AG04449 (cell line): ENCODE measurements at regions not wholly inside any gene's neighbourhood (a gene's known extent, or its start where the extent isn't known, plus 50 kb on each side); places are given as distances from the start of the nearest gene placed in this dataset.

Experiments
- CTCF ChIA-PET: fragments of 350-600 bp; formaldehyde crosslinking; extraction: SDS; loops from one replicate; lab custom pipeline; 2021; ENCODE audit warnings: antibody characterized with exemption; lab: Yijun Ruan, JAX
- POLR2A ChIA-PET: fragments of 400-600, 350-600 bp; formaldehyde crosslinking; extraction: SDS; loops from one replicate; lab custom pipeline; 2020; ENCODE audit warnings: antibody characterized with exemption, inconsistent platforms; lab: Yijun Ruan, JAX
- DNase-seq: peaks from one replicate; pipeline ENCODE4 v3.0.0-alpha.2; 2010; ENCODE audit warnings: low read depth, low spot score
- H3K4me3 ChIP-seq: 2 replicates; pipeline ENCODE4 v1.5.1; 2011; ENCODE audit warnings: low read depth, mild to moderate bottlenecking, control low read depth, low read length
- TF ChIP-seq, protein P1 (sequence below): IDR thresholded peaks from one replicate; pipeline ENCODE4 v1.5.1; 2011; ENCODE audit warnings: mild to moderate bottlenecking, moderate library complexity, low read length, control low read depth, inconsistent platforms; ENCODE audit not compliant: insufficient read depth; ENCODE audit errors: missing control alignments

- POLR2A ChIA-PET: no interaction called here
- TF ChIP-seq, protein P1, sequence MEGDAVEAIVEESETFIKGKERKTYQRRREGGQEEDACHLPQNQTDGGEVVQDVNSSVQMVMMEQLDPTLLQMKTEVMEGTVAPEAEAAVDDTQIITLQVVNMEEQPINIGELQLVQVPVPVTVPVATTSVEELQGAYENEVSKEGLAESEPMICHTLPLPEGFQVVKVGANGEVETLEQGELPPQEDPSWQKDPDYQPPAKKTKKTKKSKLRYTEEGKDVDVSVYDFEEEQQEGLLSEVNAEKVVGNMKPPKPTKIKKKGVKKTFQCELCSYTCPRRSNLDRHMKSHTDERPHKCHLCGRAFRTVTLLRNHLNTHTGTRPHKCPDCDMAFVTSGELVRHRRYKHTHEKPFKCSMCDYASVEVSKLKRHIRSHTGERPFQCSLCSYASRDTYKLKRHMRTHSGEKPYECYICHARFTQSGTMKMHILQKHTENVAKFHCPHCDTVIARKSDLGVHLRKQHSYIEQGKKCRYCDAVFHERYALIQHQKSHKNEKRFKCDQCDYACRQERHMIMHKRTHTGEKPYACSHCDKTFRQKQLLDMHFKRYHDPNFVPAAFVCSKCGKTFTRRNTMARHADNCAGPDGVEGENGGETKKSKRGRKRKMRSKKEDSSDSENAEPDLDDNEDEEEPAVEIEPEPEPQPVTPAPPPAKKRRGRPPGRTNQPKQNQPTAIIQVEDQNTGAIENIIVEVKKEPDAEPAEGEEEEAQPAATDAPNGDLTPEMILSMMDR: no peak
- no peak for DNase-seq
- H3K4me3 ChIP-seq: no peak overlapping the region
- CTCF ChIA-PET: no interaction called here
Measured at GRCh38 chr13:79196366-79196765, 209.7 kb downstream of the RBM26 start.

- ChIA-PET POLR2A (no interaction called here), CTCF (no interaction called here)
- no peak overlapping the region for H3K4me3 ChIP-seq
- TF ChIP-seq, protein P1: no peak
- no peak for DNase-seq
Measured at GRCh38 chr13:79194727-79195126, 211.3 kb downstream of the RBM26 start.

DNA sequence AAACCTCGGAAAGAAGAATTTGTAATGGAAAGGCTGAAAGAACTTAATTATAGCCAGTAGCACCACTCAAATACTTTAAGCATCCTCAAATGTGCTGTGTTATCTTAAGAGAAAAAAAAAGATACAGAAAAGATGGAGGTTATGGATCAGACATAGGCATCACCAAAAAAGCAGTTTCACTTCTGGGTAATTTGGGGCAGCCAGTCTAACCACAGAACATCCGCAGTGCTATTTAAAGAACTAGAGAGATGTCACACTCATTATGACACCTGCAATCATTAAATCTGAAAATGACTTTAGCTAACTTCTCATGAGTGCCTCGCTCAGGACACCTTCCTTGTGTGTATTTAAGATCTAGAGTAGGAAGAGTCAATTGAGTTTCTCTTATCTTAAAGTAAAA is 211.8 kb downstream of the RBM26 start:
- CTCF ChIA-PET: no interaction called here
- POLR2A ChIA-PET: no interaction called here
- H3K4me3 ChIP-seq: no peak overlapping the region
- TF ChIP-seq, protein P1: no peak
- DNase-seq: no peak

- ChIA-PET POLR2A (interaction anchor here (0.6 kb wide), 1 partner anchor 245 kb away, joined by 3 read pairs; no protein-coding TSS in a partner anchor), CTCF (no interaction called here)
- TF ChIP-seq, protein P1: no peak
- DNase-seq: no peak
- H3K4me3 ChIP-seq: no peak overlapping the region
Measured at GRCh38 chr13:79191501-79191900, 214.6 kb downstream of the RBM26 start.

DNA sequence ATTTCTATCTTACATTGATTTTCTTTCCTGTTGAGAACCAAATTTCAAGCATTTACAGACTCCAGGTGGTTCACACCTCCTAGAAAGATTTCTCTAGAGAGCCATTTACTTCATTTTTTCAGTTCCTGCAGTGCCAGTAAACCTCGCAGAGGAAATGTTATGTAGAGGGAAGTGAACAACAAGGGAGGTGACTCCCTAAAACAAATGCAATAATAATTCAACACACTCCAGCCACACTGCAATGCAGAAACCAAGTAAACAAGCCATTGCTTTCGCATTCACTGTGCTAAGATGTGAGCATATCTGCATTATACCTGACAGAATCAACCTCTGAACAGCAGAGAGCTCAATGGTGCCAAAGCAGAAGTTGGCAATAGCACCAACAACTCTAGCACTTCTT is 215.1 kb downstream of the RBM26 start:
- CTCF ChIA-PET: no interaction called here
- H3K4me3 ChIP-seq: no peak overlapping the region
- POLR2A ChIA-PET: no interaction called here
- DNase-seq: no peak
- TF ChIP-seq, protein P1: no peak

DNA sequence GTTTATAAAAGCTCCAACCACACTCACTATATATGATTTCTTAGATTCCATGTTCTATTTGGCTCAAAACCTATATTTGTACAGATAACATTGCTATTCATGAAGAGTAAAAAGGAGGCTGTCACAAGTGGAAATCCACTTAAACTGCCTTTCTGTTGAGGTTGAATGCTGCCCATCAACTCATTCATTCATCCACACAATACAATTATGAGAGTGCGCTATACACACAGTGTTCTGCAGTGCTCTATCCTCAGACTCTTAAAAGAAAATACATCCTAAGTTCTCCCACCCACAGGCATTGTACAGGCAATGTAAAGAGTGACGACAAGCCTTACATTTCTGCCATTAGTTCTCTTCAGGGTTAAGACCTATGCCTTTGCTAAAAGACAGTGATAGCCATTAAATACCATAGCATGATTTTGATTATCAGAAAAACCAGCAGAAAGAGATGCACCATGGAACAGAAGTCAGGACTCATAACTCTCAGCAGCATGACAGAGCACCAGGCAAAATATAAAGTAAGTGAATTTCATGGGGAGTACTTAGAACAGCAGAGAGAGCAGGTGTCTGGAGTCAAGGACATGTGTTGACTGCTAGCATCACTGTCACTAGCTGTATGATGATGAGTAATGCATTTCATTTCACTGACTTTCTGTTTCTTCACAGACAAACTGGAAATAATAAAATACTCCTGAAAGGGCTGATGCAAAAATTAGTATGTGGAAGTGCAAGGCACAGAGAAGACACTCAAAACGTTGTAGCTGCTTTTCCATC is 218.0 kb downstream of the RBM26 start:
- TF ChIP-seq, protein P1: no peak
- CTCF ChIA-PET: no interaction called here
- DNase-seq: no peak
- POLR2A ChIA-PET: no interaction called here
- H3K4me3 ChIP-seq: no peak overlapping the region
